Colonic mucosa (tissue), 4 donors: ENCODE measurements at regions not wholly inside any gene's neighbourhood (a gene's known extent, or its start where the extent isn't known, plus 50 kb on each side); places are given as distances from the start of the nearest gene placed in this dataset.

ENCODE experiments used
- DNase-seq: peaks from one replicate; pipeline ENCODE4 v3.0.0-alpha.2; 2020
- H3K27ac ChIP-seq: fragments of 200-600 bp; one replicate; pipeline ENCODE4 v1.8.0; 2021
- H3K27me3 ChIP-seq: fragments of 200-600 bp; one replicate; pipeline ENCODE4 v1.8.0; 2021
- H3K36me3 ChIP-seq: fragments of 200-600 bp; one replicate; pipeline ENCODE4 v1.8.0; 2021
- H3K4me1 ChIP-seq: fragments of 200-600 bp; one replicate; pipeline ENCODE4 v1.8.0; 2021; ENCODE audit warnings: mild to moderate bottlenecking
- H3K4me3 ChIP-seq: fragments of 200-600 bp; one replicate; pipeline ENCODE4 v1.8.0; 2021
- H3K9ac ChIP-seq, 2 donors: one replicate each; pipeline ENCODE4 v1.7.0; 2013; ENCODE audit warnings: control low read depth in 2 of 2, low read depth in 2 of 2, low read length in 2 of 2
- H3K9me3 ChIP-seq: fragments of 200-600 bp; one replicate; pipeline ENCODE4 v1.8.0; 2021
- intact Hi-C: fragments of 100-400 bp; cut with DNase I; formaldehyde crosslinking; loops from one replicate; pipeline ENCODE4 v1.14.1; 2022
- TF ChIP-seq, protein P1 (sequence below): fragments of 200-600 bp; IDR thresholded peaks from one replicate; pipeline ENCODE4 v1.8.0; 2022; ENCODE audit warnings: antibody characterized with exemption, mild to moderate bottlenecking
- donor health status: healthy.
- donor health status: DM: no; HTN: no; CAD: no.
- donor health status: DM: no; HTN: no; CAD: no.

DNA sequence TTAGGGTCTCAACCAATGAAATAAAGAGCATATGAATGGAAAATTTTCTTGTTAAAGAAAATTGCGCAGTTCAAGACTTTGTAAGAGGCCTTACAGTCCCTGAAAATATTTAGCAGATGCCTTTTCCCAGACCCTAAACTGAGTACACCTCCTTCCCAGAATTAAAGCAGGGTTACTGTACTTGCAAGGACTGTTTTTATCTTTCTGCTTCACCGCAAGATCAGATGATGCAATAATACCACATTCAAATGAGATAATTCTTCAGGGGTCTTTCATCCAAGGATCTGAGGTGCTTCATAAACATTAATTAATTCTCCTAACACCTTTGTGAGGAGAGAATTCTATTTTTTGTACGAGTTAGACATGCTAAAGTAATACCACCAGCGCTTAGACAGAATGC, 1071.8 kb upstream of the PIK3C3 start:
- H3K4me3 ChIP-seq: no peak overlapping the region
- no peak for DNase-seq
- intact Hi-C loops: no loop called here
- H3K4me1 ChIP-seq: no peaks in the 10 kb centered on the region
- H3K27me3 ChIP-seq: no peaks in the 10 kb centered on the region
- no peak overlapping the region for H3K9ac ChIP-seq
- H3K27ac ChIP-seq: no peak overlapping the region
- H3K36me3 ChIP-seq: no peaks in the 10 kb centered on the region
- TF ChIP-seq, protein P1, sequence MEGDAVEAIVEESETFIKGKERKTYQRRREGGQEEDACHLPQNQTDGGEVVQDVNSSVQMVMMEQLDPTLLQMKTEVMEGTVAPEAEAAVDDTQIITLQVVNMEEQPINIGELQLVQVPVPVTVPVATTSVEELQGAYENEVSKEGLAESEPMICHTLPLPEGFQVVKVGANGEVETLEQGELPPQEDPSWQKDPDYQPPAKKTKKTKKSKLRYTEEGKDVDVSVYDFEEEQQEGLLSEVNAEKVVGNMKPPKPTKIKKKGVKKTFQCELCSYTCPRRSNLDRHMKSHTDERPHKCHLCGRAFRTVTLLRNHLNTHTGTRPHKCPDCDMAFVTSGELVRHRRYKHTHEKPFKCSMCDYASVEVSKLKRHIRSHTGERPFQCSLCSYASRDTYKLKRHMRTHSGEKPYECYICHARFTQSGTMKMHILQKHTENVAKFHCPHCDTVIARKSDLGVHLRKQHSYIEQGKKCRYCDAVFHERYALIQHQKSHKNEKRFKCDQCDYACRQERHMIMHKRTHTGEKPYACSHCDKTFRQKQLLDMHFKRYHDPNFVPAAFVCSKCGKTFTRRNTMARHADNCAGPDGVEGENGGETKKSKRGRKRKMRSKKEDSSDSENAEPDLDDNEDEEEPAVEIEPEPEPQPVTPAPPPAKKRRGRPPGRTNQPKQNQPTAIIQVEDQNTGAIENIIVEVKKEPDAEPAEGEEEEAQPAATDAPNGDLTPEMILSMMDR: no peak
- no peaks in the 10 kb centered on the region for H3K9me3 ChIP-seq

DNA sequence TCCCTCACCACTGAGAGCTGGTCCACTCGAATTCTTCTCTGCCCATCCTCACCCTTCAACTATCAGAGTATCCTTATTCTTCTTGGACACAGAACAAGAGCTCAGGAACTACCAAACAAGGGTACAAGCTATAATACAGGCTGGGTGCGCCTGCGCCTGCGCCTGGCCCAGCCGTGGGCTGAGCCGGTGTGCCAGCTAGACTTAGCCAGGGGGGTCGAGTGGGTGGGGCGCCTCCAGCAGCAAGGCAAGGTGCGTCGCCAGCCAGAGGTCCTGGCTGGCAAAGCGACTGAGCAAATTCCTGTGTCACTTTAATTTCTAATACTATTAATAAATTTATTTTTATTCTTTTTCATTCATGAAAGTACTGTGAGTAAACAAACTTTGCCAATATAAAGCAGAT, 1072.6 kb upstream of the PIK3C3 start:
- intact Hi-C loops: no loop called here
- TF ChIP-seq, protein P1: no peak
- Histone ChIP-seq H3K36me3 (no peaks in the 10 kb centered on the region), H3K4me1 (no peaks in the 10 kb centered on the region), H3K4me3 (no peak overlapping the region), H3K9me3 (no peaks in the 10 kb centered on the region), H3K9ac (no peak overlapping the region), H3K27me3 (no peaks in the 10 kb centered on the region), H3K27ac (no peak overlapping the region)
- no peak for DNase-seq

DNA sequence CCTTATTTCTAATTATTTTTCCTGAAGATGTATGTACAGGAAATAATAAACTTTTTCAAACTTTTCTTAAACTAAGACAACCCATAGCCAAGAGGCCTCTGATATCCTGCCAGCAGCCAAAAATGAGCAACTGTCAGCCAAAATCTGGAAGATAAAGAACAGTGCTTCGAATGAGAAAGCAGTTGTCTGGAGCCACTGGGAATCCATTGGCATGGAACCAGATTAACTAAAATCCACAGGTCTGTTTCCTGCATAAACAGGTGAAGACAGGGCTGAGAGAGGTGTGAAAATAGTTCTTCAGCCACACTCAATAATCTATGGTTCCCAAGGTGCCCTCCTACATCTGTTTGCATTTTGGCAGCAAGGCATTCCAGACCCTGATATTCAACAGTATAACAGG, 1076.7 kb upstream of the PIK3C3 start:
- Histone ChIP-seq H3K36me3 (no peaks in the 10 kb centered on the region), H3K4me3 (no peak overlapping the region), H3K9ac (no peak overlapping the region), H3K4me1 (no peaks in the 10 kb centered on the region), H3K9me3 (no peaks in the 10 kb centered on the region), H3K27ac (no peak overlapping the region), H3K27me3 (no peaks in the 10 kb centered on the region)
- DNase-seq: no peak
- intact Hi-C loops: no loop called here
- TF ChIP-seq, protein P1: no peak

DNA sequence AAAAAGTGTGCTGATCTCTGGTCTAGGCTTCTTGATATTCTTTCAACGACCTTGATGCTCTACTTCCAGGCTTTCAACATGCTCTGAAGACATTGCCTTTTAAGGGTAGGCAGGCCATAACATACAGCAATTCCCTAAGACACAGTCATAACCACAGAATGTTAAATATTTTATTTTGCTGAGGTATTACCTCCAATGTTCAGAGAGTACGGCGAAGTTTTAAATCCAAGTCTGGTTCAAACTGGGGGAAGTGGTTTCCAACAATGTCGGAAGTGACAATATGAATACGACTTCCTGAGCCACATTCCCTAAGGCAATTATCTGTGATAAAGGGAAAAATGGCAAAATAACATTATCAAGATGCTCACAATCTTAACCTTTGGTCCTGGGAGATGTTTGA, 1077.9 kb upstream of the PIK3C3 start:
- no peak overlapping the region for H3K4me3 ChIP-seq
- no peaks in the 10 kb centered on the region for H3K9me3 ChIP-seq
- no peak for DNase-seq
- H3K27me3 ChIP-seq: no peaks in the 10 kb centered on the region
- H3K36me3 ChIP-seq: no peaks in the 10 kb centered on the region
- TF ChIP-seq, protein P1: no peak
- H3K27ac ChIP-seq: no peak overlapping the region
- no peaks in the 10 kb centered on the region for H3K4me1 ChIP-seq
- no peak overlapping the region for H3K9ac ChIP-seq
- intact Hi-C loops: no loop called here

DNA sequence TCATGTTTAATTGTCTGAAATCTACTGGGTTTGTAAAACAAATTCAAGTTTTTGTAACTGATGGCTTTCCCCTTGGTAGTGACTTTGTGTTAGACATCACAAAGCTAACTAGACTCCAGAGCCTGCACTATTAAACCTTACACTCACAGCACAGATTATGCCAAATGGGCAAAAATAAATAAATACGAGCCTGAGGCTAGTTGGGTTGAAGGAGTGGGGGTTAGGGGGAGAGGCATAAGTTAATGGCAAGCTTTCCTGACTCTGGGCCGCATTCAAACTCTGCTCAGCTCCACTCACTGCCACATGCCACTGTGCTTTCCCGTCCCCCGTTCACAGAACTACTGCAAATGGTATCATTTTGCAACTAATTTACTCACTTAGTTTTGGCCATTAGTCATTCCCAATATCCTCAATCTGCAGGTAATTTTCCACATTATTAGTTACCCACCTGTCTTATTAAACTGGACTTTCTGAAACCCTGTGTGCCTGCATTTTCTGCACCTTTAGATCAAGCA, 1079.9 kb upstream of the PIK3C3 start:
- intact Hi-C loops: no loop called here
- no peak overlapping the region for H3K9ac ChIP-seq

More for the DNA sequence above, 1079.9 kb upstream of the PIK3C3 start:
- TF ChIP-seq, protein P1: no peak
- DNase-seq: no peak
- H3K9me3 ChIP-seq: no peaks in the 10 kb centered on the region
- H3K4me3 ChIP-seq: no peak overlapping the region
- no peaks in the 10 kb centered on the region for H3K4me1 ChIP-seq
- H3K27me3 ChIP-seq: no peaks in the 10 kb centered on the region
- no peaks in the 10 kb centered on the region for H3K36me3 ChIP-seq
- H3K27ac ChIP-seq: no peak overlapping the region
